HCT116 (cell line): ENCODE measurements at regions not wholly inside any gene's neighbourhood (a gene's known extent, or its start where the extent isn't known, plus 50 kb on each side); places are given as distances from the start of the nearest gene placed in this dataset.

Experiments
- ATAC-seq: fragments of 200-7000 bp; cut with Tn5 transposase; 2 replicates; pipeline ENCODE4 v1.9.1; 2020; ENCODE audit warnings: mild to moderate bottlenecking, moderate library complexity
- BruUV-seq: library from RNA; stranded (reverse); fragments of 400-500 nt; replicated peaks from 2 replicates; lab custom pipeline; 2021; lab: Mats Ljungman, UMichigan
- CTCF ChIA-PET: fragments of 300-600 bp; sonication (Branson Sonifier 250); formaldehyde crosslinking; loops from one replicate; lab custom pipeline; 2021; ENCODE audit warnings: antibody characterized with exemption; lab: Charles Lee
- POLR2A ChIA-PET: fragments of 300-600, 350-600 bp; sonication (Branson Sonifier 250); formaldehyde crosslinking; loops from one replicate; lab custom pipeline; 2021; ENCODE audit warnings: antibody characterized with exemption; lab: Charles Lee
- RAD21 ChIA-PET, 2 experiments: fragments of 300-600 bp; sonication (Branson Sonifier 250); formaldehyde crosslinking; loops; one replicate each; lab custom pipeline; 2023; ENCODE audit warnings: low total read pairs in 2 of 2; ENCODE audit not compliant: uncharacterized antibody in 2 of 2, unreplicated experiment in 2 of 2, low non-redundant PET in 1 of 2; lab: Charles Lee
- DNase-seq: peaks from one replicate; pipeline ENCODE4 v3.0.0-alpha.2; 2010; ENCODE audit warnings: low read depth, low spot score
- H2AFZ ChIP-seq: fragments of 200-600 bp; shearing (Covaris generic), sonication (generic); 2 replicates; pipeline ENCODE4 v1.6.1; 2017; ENCODE audit warnings: low read depth, mixed run types, mixed read lengths, antibody characterized with exemption, low read length; ENCODE audit not compliant: poor library complexity, severe bottlenecking
- H3K27ac ChIP-seq: 2 replicates; pipeline ENCODE4 v1.5.1; 2012; ENCODE audit warnings: low read depth, low read length
- H3K27me3 ChIP-seq: fragments of 200-600 bp; sonication (generic); 2 replicates; pipeline ENCODE4 v1.6.1; 2016; ENCODE audit warnings: mixed run types, low read length, mixed read lengths; ENCODE audit not compliant: insufficient read depth
- H3K36me3 ChIP-seq, 2 experiments: fragments of 200-500 bp in 1 of 2; fragments of 200-600 bp in 1 of 2; sonication (Bioruptor generic) in 1 of 2; sonication (generic) in 1 of 2; 2 replicates each; pipeline versions ENCODE4 v1.5.1 to v1.6.1; 2014 to 2016; ENCODE audit warnings: low read length in 2 of 2, inconsistent platforms in 1 of 2, mixed read lengths in 1 of 2, mixed run types in 1 of 2; ENCODE audit not compliant: insufficient read depth in 2 of 2, control insufficient read depth in 1 of 2
- H3K4me1 ChIP-seq, 2 experiments: fragments of 200-600 bp in 1 of 2; sonication (generic) in 1 of 2; 2 replicates each; pipeline versions ENCODE4 v1.5.1 to v1.6.1; 2012 to 2017; ENCODE audit warnings: low read length in 2 of 2, inconsistent platforms in 1 of 2, mild to moderate bottlenecking in 1 of 2, mixed read lengths in 1 of 2, mixed run types in 1 of 2, moderate library complexity in 1 of 2; ENCODE audit not compliant: insufficient read depth in 2 of 2, control insufficient read depth in 1 of 2
- H3K4me2 ChIP-seq: fragments of 200-600 bp; sonication (generic); 2 replicates; pipeline ENCODE4 v1.6.1; 2017; ENCODE audit warnings: mixed run types, low read length, mixed read lengths
- H3K4me3 ChIP-seq, 2 experiments: fragments of 200-600 bp in 1 of 2; sonication (generic) in 1 of 2; replicated peaks in 1 of 2; 2 replicates each; pipeline ENCODE4 v1.5.1; 2011 to 2016; ENCODE audit warnings: low read length in 2 of 2, control low read depth in 1 of 2, low read depth in 1 of 2, mild to moderate bottlenecking in 1 of 2, mixed read lengths in 1 of 2, mixed run types in 1 of 2
- H3K79me2 ChIP-seq: fragments of 200-600 bp; sonication (generic); 2 replicates; pipeline ENCODE4 v1.6.1; 2017; ENCODE audit warnings: mild to moderate bottlenecking, mixed run types, low read length, moderate library complexity, mixed read lengths; ENCODE audit not compliant: insufficient read depth
- H3K9ac ChIP-seq: fragments of 200-600 bp; sonication (generic); 2 replicates; pipeline ENCODE4 v1.6.1; 2016; ENCODE audit warnings: low read length, mixed read lengths
- H3K9me2 ChIP-seq: fragments of 200-600 bp; sonication (generic), shearing (Covaris generic); 2 replicates; pipeline ENCODE4 v1.6.1; 2017; ENCODE audit warnings: mixed run types, mild to moderate bottlenecking, moderate library complexity; ENCODE audit not compliant: insufficient read depth
- H3K9me3 ChIP-seq, 2 experiments: fragments of 200-500 bp in 1 of 2; fragments of 200-600 bp in 1 of 2; sonication (Bioruptor generic) in 1 of 2; sonication (generic) in 1 of 2; 2 replicates each; pipeline ENCODE4 v1.6.1; 2014 to 2017; ENCODE audit warnings: low read length in 2 of 2, mixed read lengths in 2 of 2, inconsistent platforms in 1 of 2, low read depth in 1 of 2, mild to moderate bottlenecking in 1 of 2, mixed run types in 1 of 2, moderate library complexity in 1 of 2; ENCODE audit not compliant: control insufficient read depth in 1 of 2, insufficient read depth in 1 of 2
- H4K20me1 ChIP-seq: fragments of 200-600 bp; sonication (generic), shearing (Covaris generic); 2 replicates; pipeline ENCODE4 v1.6.1; 2017; ENCODE audit warnings: mixed run types, mild to moderate bottlenecking, moderate library complexity; ENCODE audit not compliant: insufficient read depth
- EGR1 ChIP-seq: IDR thresholded peaks from 2 replicates; pipeline ENCODE4 v1.6.1; 2012; ENCODE audit warnings: low read depth
- ELF1 ChIP-seq: IDR thresholded peaks from 2 replicates; pipeline ENCODE4 v1.6.1; 2012; ENCODE audit warnings: low read depth, borderline replicate concordance
- EZH2 ChIP-seq: fragments of 200-600 bp; sonication (generic); IDR thresholded peaks from 2 replicates; pipeline ENCODE4 v1.6.1; 2017; ENCODE audit warnings: antibody characterized with exemption, mixed run types
- FOSL1 ChIP-seq: IDR thresholded peaks from 2 replicates; pipeline ENCODE4 v1.6.1; 2012; ENCODE audit warnings: low read depth
- JUND ChIP-seq: IDR thresholded peaks from 2 replicates; pipeline ENCODE4 v1.6.1; 2012
- POLR2A ChIP-seq: IDR thresholded peaks from 2 replicates; pipeline ENCODE4 v1.7.0; 2011; ENCODE audit warnings: borderline replicate concordance; ENCODE audit not compliant: insufficient read depth, insufficient read length; ENCODE audit errors: extremely low read depth
- POLR2AphosphoS5 ChIP-seq: IDR thresholded peaks from 2 replicates; pipeline ENCODE4 v1.6.1; 2011; ENCODE audit warnings: mild to moderate bottlenecking, low read depth, low read length, moderate library complexity
- RAD21 ChIP-seq: IDR thresholded peaks from 2 replicates; pipeline ENCODE4 v1.6.1; 2012; ENCODE audit warnings: low read depth, mild to moderate bottlenecking
- SIN3A ChIP-seq: IDR thresholded peaks from 2 replicates; pipeline ENCODE4 v1.6.1; 2012; ENCODE audit warnings: low read depth
- SP1 ChIP-seq: IDR thresholded peaks from 2 replicates; pipeline ENCODE4 v1.6.1; 2012; ENCODE audit warnings: low read depth
- SRF ChIP-seq: IDR thresholded peaks from 2 replicates; pipeline ENCODE4 v1.6.1; 2012; ENCODE audit warnings: low read depth
- TCF7L2 ChIP-seq: IDR thresholded peaks from 2 replicates; pipeline ENCODE4 v1.7.0; 2011; ENCODE audit warnings: borderline replicate concordance, inconsistent platforms; ENCODE audit not compliant: insufficient read depth, insufficient read length; ENCODE audit errors: extremely low read depth
- ZFX ChIP-seq: fragments of 450-650 bp; IDR thresholded peaks from 2 replicates; pipeline ENCODE4 v1.6.1; 2017
- ZNF274 ChIP-seq: fragments of 200-500 bp; sonication (Bioruptor generic); IDR thresholded peaks from 2 replicates; pipeline ENCODE4 v1.6.1; 2014; ENCODE audit warnings: mild to moderate bottlenecking, low read depth, low read length, inconsistent platforms
- intact Hi-C: fragments of 100-400 bp; cut with micrococcal nuclease; formaldehyde crosslinking; loops from 2 replicates; pipeline ENCODE4 v1.10.0; 2022
- TF ChIP-seq, protein P1 (sequence below): IDR thresholded peaks from 2 replicates; pipeline ENCODE4 v1.6.1; 2011; ENCODE audit warnings: mild to moderate bottlenecking, low read length, moderate library complexity; ENCODE audit not compliant: insufficient replicate concordance; ENCODE audit errors: extremely low read depth
- TF ChIP-seq, protein P2 (sequence below): IDR thresholded peaks from 2 replicates; pipeline ENCODE4 v1.6.1; 2012
- TF ChIP-seq, protein P3 (sequence below), 3 experiments: fragments of 200-600 bp in 1 of 3; sonication (generic) in 1 of 3; IDR thresholded peaks in 2 of 3; conservative IDR thresholded peaks in 1 of 3; 2 replicates each; pipeline ENCODE4 v1.5.1; 2012 to 2017; ENCODE audit warnings: low read depth in 2 of 3, low read length in 2 of 3, antibody characterized with exemption in 1 of 3, borderline replicate concordance in 1 of 3, control low read depth in 1 of 3, mild to moderate bottlenecking in 1 of 3, mixed read lengths in 1 of 3, mixed run types in 1 of 3, moderate library complexity in 1 of 3; ENCODE audit not compliant: insufficient read depth in 1 of 3
- TF ChIP-seq, protein P4 (sequence below): IDR thresholded peaks from 2 replicates; pipeline ENCODE4 v1.6.1; 2012; ENCODE audit warnings: low read depth

DNA sequence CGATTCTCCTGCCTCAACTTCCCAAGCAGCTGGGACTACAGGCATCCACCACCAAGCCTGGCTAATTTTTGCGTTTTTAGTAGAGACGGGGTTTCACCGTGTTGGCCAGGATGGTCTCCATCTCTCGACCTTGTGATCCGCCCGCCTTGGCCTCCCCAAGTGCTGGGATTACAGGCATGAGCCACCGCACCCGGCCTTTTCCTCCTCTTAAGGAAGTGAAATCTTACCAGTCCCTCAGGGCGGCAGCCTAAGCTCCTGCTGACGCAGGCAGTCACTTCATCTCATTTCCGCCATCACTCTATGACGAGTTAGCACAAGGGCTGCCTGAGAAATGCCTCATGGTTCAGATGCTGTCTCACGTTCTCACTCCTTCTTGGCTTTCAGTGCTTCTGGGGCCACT is 246.0 kb upstream of the SHH start:
- ChIA-PET RAD21 (no interaction called here), CTCF (no interaction called here), POLR2A (no interaction called here)
- ATAC-seq (no peak), DNase-seq (no peak)
- no TSS peak for BruUV-seq
- TF ChIP-seq, protein P1, sequence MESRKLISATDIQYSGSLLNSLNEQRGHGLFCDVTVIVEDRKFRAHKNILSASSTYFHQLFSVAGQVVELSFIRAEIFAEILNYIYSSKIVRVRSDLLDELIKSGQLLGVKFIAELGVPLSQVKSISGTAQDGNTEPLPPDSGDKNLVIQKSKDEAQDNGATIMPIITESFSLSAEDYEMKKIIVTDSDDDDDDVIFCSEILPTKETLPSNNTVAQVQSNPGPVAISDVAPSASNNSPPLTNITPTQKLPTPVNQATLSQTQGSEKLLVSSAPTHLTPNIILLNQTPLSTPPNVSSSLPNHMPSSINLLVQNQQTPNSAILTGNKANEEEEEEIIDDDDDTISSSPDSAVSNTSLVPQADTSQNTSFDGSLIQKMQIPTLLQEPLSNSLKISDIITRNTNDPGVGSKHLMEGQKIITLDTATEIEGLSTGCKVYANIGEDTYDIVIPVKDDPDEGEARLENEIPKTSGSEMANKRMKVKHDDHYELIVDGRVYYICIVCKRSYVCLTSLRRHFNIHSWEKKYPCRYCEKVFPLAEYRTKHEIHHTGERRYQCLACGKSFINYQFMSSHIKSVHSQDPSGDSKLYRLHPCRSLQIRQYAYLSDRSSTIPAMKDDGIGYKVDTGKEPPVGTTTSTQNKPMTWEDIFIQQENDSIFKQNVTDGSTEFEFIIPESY, result no peak
- TF ChIP-seq, protein P2, sequence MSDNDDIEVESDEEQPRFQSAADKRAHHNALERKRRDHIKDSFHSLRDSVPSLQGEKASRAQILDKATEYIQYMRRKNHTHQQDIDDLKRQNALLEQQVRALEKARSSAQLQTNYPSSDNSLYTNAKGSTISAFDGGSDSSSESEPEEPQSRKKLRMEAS, result no peak
- no peak for TF ChIP-seq SP1
- TF ChIP-seq EGR1, result no peak
- no peak for TF ChIP-seq POLR2AphosphoS5
- no peak for TF ChIP-seq ELF1
- no peak for TF ChIP-seq TCF7L2
- TF ChIP-seq, protein P3, sequence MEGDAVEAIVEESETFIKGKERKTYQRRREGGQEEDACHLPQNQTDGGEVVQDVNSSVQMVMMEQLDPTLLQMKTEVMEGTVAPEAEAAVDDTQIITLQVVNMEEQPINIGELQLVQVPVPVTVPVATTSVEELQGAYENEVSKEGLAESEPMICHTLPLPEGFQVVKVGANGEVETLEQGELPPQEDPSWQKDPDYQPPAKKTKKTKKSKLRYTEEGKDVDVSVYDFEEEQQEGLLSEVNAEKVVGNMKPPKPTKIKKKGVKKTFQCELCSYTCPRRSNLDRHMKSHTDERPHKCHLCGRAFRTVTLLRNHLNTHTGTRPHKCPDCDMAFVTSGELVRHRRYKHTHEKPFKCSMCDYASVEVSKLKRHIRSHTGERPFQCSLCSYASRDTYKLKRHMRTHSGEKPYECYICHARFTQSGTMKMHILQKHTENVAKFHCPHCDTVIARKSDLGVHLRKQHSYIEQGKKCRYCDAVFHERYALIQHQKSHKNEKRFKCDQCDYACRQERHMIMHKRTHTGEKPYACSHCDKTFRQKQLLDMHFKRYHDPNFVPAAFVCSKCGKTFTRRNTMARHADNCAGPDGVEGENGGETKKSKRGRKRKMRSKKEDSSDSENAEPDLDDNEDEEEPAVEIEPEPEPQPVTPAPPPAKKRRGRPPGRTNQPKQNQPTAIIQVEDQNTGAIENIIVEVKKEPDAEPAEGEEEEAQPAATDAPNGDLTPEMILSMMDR (IDR thresholded peaks at IDR 0.05 in 2 of 3, conservative IDR thresholded peaks at IDR 0.05 in 1 of 3; ENCODE audit: borderline replicate concordance in 1 of 3, insufficient read depth in 1 of 3, low read depth in 2 of 3, low read length in 2 of 3), result no peak
- TF ChIP-seq JUND, result no peak
- TF ChIP-seq FOSL1, result no peak
- no peak for TF ChIP-seq ZNF274
- TF ChIP-seq RAD21, result no peak
- no peak for TF ChIP-seq ZFX
- no peak for TF ChIP-seq SIN3A
- TF ChIP-seq POLR2A, result no peak
- TF ChIP-seq SRF, result no peak
- TF ChIP-seq, protein P4, sequence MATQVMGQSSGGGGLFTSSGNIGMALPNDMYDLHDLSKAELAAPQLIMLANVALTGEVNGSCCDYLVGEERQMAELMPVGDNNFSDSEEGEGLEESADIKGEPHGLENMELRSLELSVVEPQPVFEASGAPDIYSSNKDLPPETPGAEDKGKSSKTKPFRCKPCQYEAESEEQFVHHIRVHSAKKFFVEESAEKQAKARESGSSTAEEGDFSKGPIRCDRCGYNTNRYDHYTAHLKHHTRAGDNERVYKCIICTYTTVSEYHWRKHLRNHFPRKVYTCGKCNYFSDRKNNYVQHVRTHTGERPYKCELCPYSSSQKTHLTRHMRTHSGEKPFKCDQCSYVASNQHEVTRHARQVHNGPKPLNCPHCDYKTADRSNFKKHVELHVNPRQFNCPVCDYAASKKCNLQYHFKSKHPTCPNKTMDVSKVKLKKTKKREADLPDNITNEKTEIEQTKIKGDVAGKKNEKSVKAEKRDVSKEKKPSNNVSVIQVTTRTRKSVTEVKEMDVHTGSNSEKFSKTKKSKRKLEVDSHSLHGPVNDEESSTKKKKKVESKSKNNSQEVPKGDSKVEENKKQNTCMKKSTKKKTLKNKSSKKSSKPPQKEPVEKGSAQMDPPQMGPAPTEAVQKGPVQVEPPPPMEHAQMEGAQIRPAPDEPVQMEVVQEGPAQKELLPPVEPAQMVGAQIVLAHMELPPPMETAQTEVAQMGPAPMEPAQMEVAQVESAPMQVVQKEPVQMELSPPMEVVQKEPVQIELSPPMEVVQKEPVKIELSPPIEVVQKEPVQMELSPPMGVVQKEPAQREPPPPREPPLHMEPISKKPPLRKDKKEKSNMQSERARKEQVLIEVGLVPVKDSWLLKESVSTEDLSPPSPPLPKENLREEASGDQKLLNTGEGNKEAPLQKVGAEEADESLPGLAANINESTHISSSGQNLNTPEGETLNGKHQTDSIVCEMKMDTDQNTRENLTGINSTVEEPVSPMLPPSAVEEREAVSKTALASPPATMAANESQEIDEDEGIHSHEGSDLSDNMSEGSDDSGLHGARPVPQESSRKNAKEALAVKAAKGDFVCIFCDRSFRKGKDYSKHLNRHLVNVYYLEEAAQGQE, result no peak
- no peak for TF ChIP-seq EZH2
- no peaks in the 10 kb centered on the region for H3K9me3 ChIP-seq
- no peaks in the 10 kb centered on the region for H3K36me3 ChIP-seq
- H3K27me3 ChIP-seq, result no peaks in the 10 kb centered on the region
- H3K27ac ChIP-seq, result no peak overlapping the region
- H4K20me1 ChIP-seq, result no peaks in the 10 kb centered on the region
- H3K79me2 ChIP-seq, result no peaks in the 10 kb centered on the region
- no peak overlapping the region for H3K9ac ChIP-seq
- no peak overlapping the region for H2AFZ ChIP-seq
- no peaks in the 10 kb centered on the region for H3K4me1 ChIP-seq
- intact Hi-C loops, result no loop called here
- no peaks in the 10 kb centered on the region for H3K9me2 ChIP-seq
- H3K4me3 ChIP-seq, result no peak overlapping the region
- H3K4me2 ChIP-seq, result no peak overlapping the region
